Kidney (tissue), 13 donors: ENCODE measurements at regions not wholly inside any gene's neighbourhood (a gene's known extent, or its start where the extent isn't known, plus 50 kb on each side); places are given as distances from the start of the nearest gene placed in this dataset.

Experiments
- DNase-seq, 5 donors: peaks; one replicate each; pipeline ENCODE4 v3.0.0-alpha.2; 2013 to 2020
- FAIRE-seq: peaks from 2 replicates; lab custom pipeline; 2012; peaks lifted over from hg19 to GRCh38; lab: Jason Lieb, UNC
- H3K27ac ChIP-seq, 2 donors: one replicate each; pipeline ENCODE4 v1.7.0; 2013; ENCODE audit warnings: low read depth in 2 of 2, low read length in 2 of 2, inconsistent platforms in 1 of 2
- H3K27me3 ChIP-seq: one replicate; pipeline ENCODE4 v1.7.1; 2013; ENCODE audit warnings: low read length, inconsistent platforms; ENCODE audit not compliant: control insufficient read depth, insufficient read depth
- H3K36me3 ChIP-seq, 3 donors: one replicate each; pipeline versions ENCODE4 v1.7.0 to v1.7.1; 2013; ENCODE audit warnings: low read length in 3 of 3, control low read depth in 1 of 3, inconsistent platforms in 1 of 3; ENCODE audit not compliant: insufficient read depth in 3 of 3, control insufficient read depth in 2 of 3
- H3K4me1 ChIP-seq, 3 donors: one replicate each; pipeline versions ENCODE4 v1.7.0 to v1.7.1; 2013; ENCODE audit warnings: low read length in 3 of 3, inconsistent platforms in 1 of 3, low read depth in 1 of 3; ENCODE audit not compliant: control insufficient read depth in 2 of 3, insufficient read depth in 2 of 3
- H3K4me3 ChIP-seq, 3 donors: one replicate each; pipeline versions ENCODE4 v1.7.0 to v1.8.1; 2013; ENCODE audit warnings: low read length in 3 of 3, control low read depth in 1 of 3, inconsistent platforms in 1 of 3
- H3K9ac ChIP-seq, 3 donors: one replicate each; pipeline versions ENCODE4 v1.7.0 to v1.7.1; 2013; ENCODE audit warnings: low read length in 3 of 3, control low read depth in 1 of 3, inconsistent platforms in 1 of 3
- H3K9me3 ChIP-seq, 3 donors: one replicate each; pipeline versions ENCODE4 v1.7.0 to v1.7.1; 2013; ENCODE audit warnings: low read length in 3 of 3, control low read depth in 1 of 3, inconsistent platforms in 1 of 3; ENCODE audit not compliant: control insufficient read depth in 2 of 3, insufficient read depth in 1 of 3
- intact Hi-C: fragments of 100-400 bp; cut with DNase I; formaldehyde crosslinking; loops from one replicate; pipeline ENCODE4 v1.11.1; 2022
- TF ChIP-seq, protein P1 (sequence below): IDR thresholded peaks from 3 replicates; pipeline ENCODE4 v1.5.1; 2012; ENCODE audit warnings: mild to moderate bottlenecking, moderate library complexity, borderline replicate concordance; ENCODE audit not compliant: insufficient read depth; ENCODE audit errors: extremely low read depth
- donor health status: control.
- donor health status: control.
- donor health status: control.
- donor health status: control.
- donor health status: control.
- donor health status: DM: yes; HTN: yes; CAD: no.
- donor health status: Normal renal cell carcinoma (clear cell type).

GRCh38 chr10:28951484-28951883 is 274.2 kb downstream of the BAMBI start:
- TF ChIP-seq, protein P1, sequence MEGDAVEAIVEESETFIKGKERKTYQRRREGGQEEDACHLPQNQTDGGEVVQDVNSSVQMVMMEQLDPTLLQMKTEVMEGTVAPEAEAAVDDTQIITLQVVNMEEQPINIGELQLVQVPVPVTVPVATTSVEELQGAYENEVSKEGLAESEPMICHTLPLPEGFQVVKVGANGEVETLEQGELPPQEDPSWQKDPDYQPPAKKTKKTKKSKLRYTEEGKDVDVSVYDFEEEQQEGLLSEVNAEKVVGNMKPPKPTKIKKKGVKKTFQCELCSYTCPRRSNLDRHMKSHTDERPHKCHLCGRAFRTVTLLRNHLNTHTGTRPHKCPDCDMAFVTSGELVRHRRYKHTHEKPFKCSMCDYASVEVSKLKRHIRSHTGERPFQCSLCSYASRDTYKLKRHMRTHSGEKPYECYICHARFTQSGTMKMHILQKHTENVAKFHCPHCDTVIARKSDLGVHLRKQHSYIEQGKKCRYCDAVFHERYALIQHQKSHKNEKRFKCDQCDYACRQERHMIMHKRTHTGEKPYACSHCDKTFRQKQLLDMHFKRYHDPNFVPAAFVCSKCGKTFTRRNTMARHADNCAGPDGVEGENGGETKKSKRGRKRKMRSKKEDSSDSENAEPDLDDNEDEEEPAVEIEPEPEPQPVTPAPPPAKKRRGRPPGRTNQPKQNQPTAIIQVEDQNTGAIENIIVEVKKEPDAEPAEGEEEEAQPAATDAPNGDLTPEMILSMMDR: no peak
- no peak overlapping the region for H3K27ac ChIP-seq
- no peak overlapping the region for H3K9ac ChIP-seq
- H3K4me3 ChIP-seq: no peak overlapping the region
- no peaks in the 10 kb centered on the region for H3K4me1 ChIP-seq
- no peaks in the 10 kb centered on the region for H3K27me3 ChIP-seq
- FAIRE-seq: no peak
- H3K36me3 ChIP-seq: no peaks in the 10 kb centered on the region
- DNase-seq: no peak
- intact Hi-C loops: no loop called here
- no peaks in the 10 kb centered on the region for H3K9me3 ChIP-seq

DNA sequence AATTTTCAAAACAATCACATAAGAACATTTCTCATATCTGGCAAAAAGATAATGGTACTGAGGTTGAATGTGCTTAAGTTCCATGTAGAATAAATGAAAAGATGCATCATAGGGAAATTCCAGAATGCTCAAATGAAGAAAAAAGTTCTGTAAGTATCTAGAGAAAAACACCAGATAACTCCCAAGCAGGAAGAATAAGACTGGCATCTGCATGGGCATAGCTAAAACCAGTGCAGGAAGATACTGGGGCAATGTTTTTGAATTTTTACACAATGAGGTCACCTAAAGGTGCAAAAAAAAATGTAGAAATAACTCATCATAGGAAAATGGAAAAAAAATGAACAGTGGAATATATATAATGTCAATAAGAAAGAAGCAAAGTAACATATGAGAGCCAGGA is 275.2 kb downstream of the BAMBI start:
- intact Hi-C loops: no loop called here
- Histone ChIP-seq H3K9me3 (no peaks in the 10 kb centered on the region), H3K27ac (no peak overlapping the region), H3K4me3 (no peak overlapping the region), H3K36me3 (no peaks in the 10 kb centered on the region), H3K27me3 (no peaks in the 10 kb centered on the region), H3K4me1 (no peaks in the 10 kb centered on the region), H3K9ac (no peak overlapping the region)
- DNase-seq (no peak), FAIRE-seq (no peak)
- TF ChIP-seq, protein P1: no peak

GRCh38 chr10:28954211-28954610 is 276.9 kb downstream of the BAMBI start:
- intact Hi-C loops: no loop called here
- DNase-seq (no peak), FAIRE-seq (no peak)
- no peak overlapping the region for H3K27ac ChIP-seq
- no peaks in the 10 kb centered on the region for H3K9me3 ChIP-seq
- TF ChIP-seq, protein P1: no peak
- H3K36me3 ChIP-seq: no peaks in the 10 kb centered on the region
- no peak overlapping the region for H3K4me3 ChIP-seq
- H3K27me3 ChIP-seq: no peaks in the 10 kb centered on the region
- H3K4me1 ChIP-seq: no peaks in the 10 kb centered on the region
- H3K9ac ChIP-seq: no peak overlapping the region

DNA sequence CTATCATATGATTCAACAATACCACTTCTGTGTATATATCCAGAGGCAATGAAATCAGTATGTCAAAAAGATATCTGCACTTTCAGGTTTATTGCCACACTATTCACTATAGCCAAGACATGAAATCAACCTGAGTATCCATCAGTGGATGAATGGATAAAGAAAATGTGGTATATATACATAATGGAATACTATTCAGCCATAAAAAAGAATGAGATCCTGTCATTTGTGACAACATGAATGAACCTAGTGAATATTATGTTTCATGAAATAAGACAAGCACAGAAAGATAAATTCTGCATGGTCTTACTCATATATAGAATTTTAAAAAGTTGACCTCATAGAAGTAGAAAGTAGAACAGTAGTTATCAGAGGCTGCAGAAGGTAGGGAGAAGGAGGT is 281.1 kb downstream of the BAMBI start:
- FAIRE-seq: no peak
- no peak overlapping the region for H3K9ac ChIP-seq

More for the DNA sequence above, 281.1 kb downstream of the BAMBI start:
- DNase-seq: no peak
- H3K4me3 ChIP-seq: no peak overlapping the region
- intact Hi-C loops: no loop called here
- H3K27me3 ChIP-seq: no peaks in the 10 kb centered on the region
- H3K27ac ChIP-seq: no peak overlapping the region
- no peaks in the 10 kb centered on the region for H3K9me3 ChIP-seq
- TF ChIP-seq, protein P1: no peak
- no peaks in the 10 kb centered on the region for H3K4me1 ChIP-seq
- no peaks in the 10 kb centered on the region for H3K36me3 ChIP-seq
